ENCODE measurements at regions not wholly inside any gene's neighbourhood (a gene's known extent, or its start where the extent isn't known, plus 50 kb on each side); places are given as distances from the start of the nearest gene placed in this dataset.

GRCh38 chr9:90128587-90129190 lies 513.9 kb downstream of the DIRAS2 start:
- H3K4me2 ChIP-seq (ENCODE audit: low read length): no peak overlapping the region
- no peaks in the 10 kb centered on the region for H3K79me2 ChIP-seq (replicated peaks; ENCODE audit: insufficient read depth, low read length)
- H3F3A ChIP-seq (ENCODE audit: insufficient read depth, low read length, poor library complexity, severe bottlenecking): no peaks in the 10 kb centered on the region
- no peaks in the 10 kb centered on the region for H3K9me3 ChIP-seq (ENCODE audit: low read length)
- no peak for TF ChIP-seq TAF1 (IDR thresholded peaks at IDR 0.05; ENCODE audit: low read depth)
- TF ChIP-seq CTCF (IDR thresholded peaks at IDR 0.05; ENCODE audit: poor library complexity, severe bottlenecking): no peak
- TF ChIP-seq RAD21 (conservative IDR thresholded peaks at IDR 0.05): no peak
- no peak for TF ChIP-seq SMC3 (conservative IDR thresholded peaks at IDR 0.05; ENCODE audit: poor library complexity)
- no peak for TF ChIP-seq EZH2 (IDR thresholded peaks at IDR 0.05; ENCODE audit: borderline replicate concordance, insufficient read depth, low read length, poor library complexity, severe bottlenecking)
- no peak for TF ChIP-seq POLR2AphosphoS5 (IDR thresholded peaks at IDR 0.05)
- no peak for TF ChIP-seq EP300 (conservative IDR thresholded peaks at IDR 0.05; ENCODE audit: poor library complexity, severe bottlenecking)
- no peak for TF ChIP-seq REST (IDR thresholded peaks at IDR 0.05; ENCODE audit: borderline replicate concordance)
- no peak for TF ChIP-seq MXI1 (conservative IDR thresholded peaks at IDR 0.05; ENCODE audit: poor library complexity, severe bottlenecking)
- no peaks in the 10 kb centered on the region for H3K27me3 ChIP-seq (ENCODE audit: insufficient read depth, low read depth, low read length)
- H3K9ac ChIP-seq (ENCODE audit: low read length): no peak overlapping the region
- no peaks in the 10 kb centered on the region for H4K20me1 ChIP-seq (ENCODE audit: insufficient read depth)
- no peak overlapping the region for H3K27ac ChIP-seq (ENCODE audit: low read length)
- no peaks in the 10 kb centered on the region for H3K36me3 ChIP-seq (ENCODE audit: insufficient read depth, low read length)
- H3K9me2 ChIP-seq (ENCODE audit: insufficient read depth, low read length): no peaks in the 10 kb centered on the region
- no peak overlapping the region for H3K4me3 ChIP-seq (ENCODE audit: low read length)
- H2AFZ ChIP-seq (ENCODE audit: low read depth, low read length): no peak overlapping the region

- no peaks in the 10 kb centered on the region for H3K27me3 ChIP-seq (ENCODE audit: insufficient read depth, low read depth, low read length)
- H3F3A ChIP-seq (ENCODE audit: insufficient read depth, low read length, poor library complexity, severe bottlenecking): no peaks in the 10 kb centered on the region
- no peaks in the 10 kb centered on the region for H3K79me2 ChIP-seq (replicated peaks; ENCODE audit: insufficient read depth, low read length)
- no peaks in the 10 kb centered on the region for H4K20me1 ChIP-seq (ENCODE audit: insufficient read depth)
- H3K27ac ChIP-seq (ENCODE audit: low read length): no peak overlapping the region
- H3K4me3 ChIP-seq (ENCODE audit: low read length): no peak overlapping the region
- TF ChIP-seq POLR2AphosphoS5 (IDR thresholded peaks at IDR 0.05) (no peak), REST (IDR thresholded peaks at IDR 0.05; ENCODE audit: borderline replicate concordance) (no peak), SMC3 (conservative IDR thresholded peaks at IDR 0.05; ENCODE audit: poor library complexity) (no peak), RAD21 (conservative IDR thresholded peaks at IDR 0.05) (no peak), EZH2 (IDR thresholded peaks at IDR 0.05; ENCODE audit: borderline replicate concordance, insufficient read depth, low read length, poor library complexity, severe bottlenecking) (no peak), EP300 (conservative IDR thresholded peaks at IDR 0.05; ENCODE audit: poor library complexity, severe bottlenecking) (no peak), MXI1 (conservative IDR thresholded peaks at IDR 0.05; ENCODE audit: poor library complexity, severe bottlenecking) (no peak)
- H3K36me3 ChIP-seq (ENCODE audit: insufficient read depth, low read length): no peaks in the 10 kb centered on the region
- no peaks in the 10 kb centered on the region for H3K9me2 ChIP-seq (ENCODE audit: insufficient read depth, low read length)
- H2AFZ ChIP-seq (ENCODE audit: low read depth, low read length): no peak overlapping the region
- H3K9ac ChIP-seq (ENCODE audit: low read length): no peak overlapping the region
- no peak overlapping the region for H3K4me2 ChIP-seq (ENCODE audit: low read length)
- H3K9me3 ChIP-seq (ENCODE audit: low read length): no peaks in the 10 kb centered on the region
Observed at GRCh38 chr9:90129446-90129845, 513.2 kb downstream of the DIRAS2 start.
